ENCODE measurements at regions not wholly inside any gene's neighbourhood (a gene's known extent, or its start where the extent isn't known, plus 50 kb on each side); places are given as distances from the start of the nearest gene placed in this dataset.
"Not testable (repeated sequence)": the region's sequence is repeated elsewhere in the genome, so short reads cannot be mapped to it uniquely, and the experiment has no call there.

- peak; percentile 52 for DNase-seq
Observed at GRCh38 chr5:36739751-36740221, 133.4 kb downstream of the SLC1A3 start.

GRCh38 chr5:36740259-36740898 lies 134.0 kb downstream of the SLC1A3 start:
- no peak for DNase-seq

- DNase-seq: peak; percentile 36
Observed at GRCh38 chr5:36741128-36741527, 134.7 kb downstream of the SLC1A3 start.

GRCh38 chr5:36743891-36744772 lies 132.4 kb upstream of the NIPBL start:
- DNase-seq: peak; percentile 43

GRCh38 chr5:36744773-36745589 lies 131.6 kb upstream of the NIPBL start:
- peak; percentile 85 for DNase-seq

GRCh38 chr5:36747794-36748193 lies 128.8 kb upstream of the NIPBL start:
- not testable (repeated sequence) for DNase-seq

- no peak for DNase-seq
Observed at GRCh38 chr5:36751886-36752285, 124.7 kb upstream of the NIPBL start.

- DNase-seq: no peak
Observed at GRCh38 chr5:36755342-36755741, 121.2 kb upstream of the NIPBL start.

GRCh38 chr5:36755920-36756488 lies 120.6 kb upstream of the NIPBL start:
- DNase-seq: no peak

GRCh38 chr5:36756848-36757247 lies 119.7 kb upstream of the NIPBL start:
- no peak for DNase-seq

- DNase-seq: no peak
Observed at GRCh38 chr5:36759117-36759516, 117.5 kb upstream of the NIPBL start.

- DNase-seq: no peak
Observed at GRCh38 chr5:36763454-36763853, 113.1 kb upstream of the NIPBL start.

GRCh38 chr5:36765876-36766275 lies 110.7 kb upstream of the NIPBL start:
- no peak for DNase-seq

GRCh38 chr5:36766981-36767380 lies 109.6 kb upstream of the NIPBL start:
- DNase-seq: no peak

- DNase-seq: no peak
Observed at GRCh38 chr5:36768450-36768849, 108.1 kb upstream of the NIPBL start.

- DNase-seq: no peak
Observed at GRCh38 chr5:36769129-36769770, 107.3 kb upstream of the NIPBL start.

- DNase-seq: no peak
Observed at GRCh38 chr5:36770125-36770524, 106.4 kb upstream of the NIPBL start.

- DNase-seq: no peak
Observed at GRCh38 chr5:36772276-36773140, 104.1 kb upstream of the NIPBL start.

- peak; percentile 45 for DNase-seq
Observed at GRCh38 chr5:36777105-36777757, 99.3 kb upstream of the NIPBL start.

GRCh38 chr5:36778336-36778735 lies 98.2 kb upstream of the NIPBL start:
- DNase-seq: no peak
